ENCODE measurements at regions not wholly inside any gene's neighbourhood (a gene's known extent, or its start where the extent isn't known, plus 50 kb on each side); places are given as distances from the start of the nearest gene placed in this dataset.

- Mint-ChIP-seq H3K36me3 (ENCODE audit: low read depth) (no peaks in the 10 kb centered on the region), H3K9me3 (no peaks in the 10 kb centered on the region), H3K4me1 (no peaks in the 10 kb centered on the region), H3K27me3 (ENCODE audit: low read depth, poor library complexity) (no peaks in the 10 kb centered on the region), H3K4me3 (no peak overlapping the region), H3K27ac (no peak overlapping the region)
- no peak for TF ChIP-seq CTCF (IDR thresholded peaks at IDR 0.05)
- DNase-seq: no peak
Measured at GRCh38 chr4:137961051-137961438, 281.1 kb downstream of the SLC7A11 start.

- Mint-ChIP-seq H3K27ac (no peak overlapping the region), H3K4me1 (no peaks in the 10 kb centered on the region), H3K4me3 (no peak overlapping the region), H3K36me3 (ENCODE audit: low read depth) (no peaks in the 10 kb centered on the region), H3K27me3 (ENCODE audit: low read depth, poor library complexity) (no peaks in the 10 kb centered on the region), H3K9me3 (no peaks in the 10 kb centered on the region)
- no peak for DNase-seq
- TF ChIP-seq CTCF (IDR thresholded peaks at IDR 0.05): no peak
Measured at GRCh38 chr4:137960371-137961050, 281.6 kb downstream of the SLC7A11 start.

GRCh38 chr4:137957806-137958205, 284.3 kb downstream of the SLC7A11 start:
- no peaks in the 10 kb centered on the region for H3K36me3 Mint-ChIP-seq (ENCODE audit: low read depth)
- TF ChIP-seq CTCF (IDR thresholded peaks at IDR 0.05): no peak
- peaks cover 8% of the 10 kb centered on the region for H3K4me1 Mint-ChIP-seq
- no peak overlapping the region for H3K4me3 Mint-ChIP-seq
- no peak overlapping the region for H3K27ac Mint-ChIP-seq
- no peaks in the 10 kb centered on the region for H3K9me3 Mint-ChIP-seq
- peaks cover 4% of the 10 kb centered on the region for H3K27me3 Mint-ChIP-seq (ENCODE audit: low read depth, poor library complexity)
- DNase-seq: no peak

- Mint-ChIP-seq H3K27ac (no peak overlapping the region), H3K36me3 (ENCODE audit: low read depth) (no peaks in the 10 kb centered on the region), H3K4me3 (no peak overlapping the region), H3K27me3 (ENCODE audit: low read depth, poor library complexity) (peaks cover 4% of the 10 kb centered on the region), H3K4me1 (peaks cover 8% of the 10 kb centered on the region), H3K9me3 (no peaks in the 10 kb centered on the region)
- DNase-seq: no peak
- TF ChIP-seq CTCF (IDR thresholded peaks at IDR 0.05): no peak
Measured at GRCh38 chr4:137956256-137956655, 285.9 kb downstream of the SLC7A11 start.

- H3K36me3 Mint-ChIP-seq (ENCODE audit: low read depth): no peaks in the 10 kb centered on the region
- TF ChIP-seq CTCF (IDR thresholded peaks at IDR 0.05): no peak
- H3K4me3 Mint-ChIP-seq: no peak overlapping the region
- peaks cover 8% of the 10 kb centered on the region for H3K4me1 Mint-ChIP-seq
- no peak for DNase-seq
- H3K27me3 Mint-ChIP-seq (ENCODE audit: low read depth, poor library complexity): peaks cover 4% of the 10 kb centered on the region
- H3K27ac Mint-ChIP-seq: no peak overlapping the region
- H3K9me3 Mint-ChIP-seq: no peaks in the 10 kb centered on the region
Measured at GRCh38 chr4:137955595-137955994, 286.6 kb downstream of the SLC7A11 start.

- no peak for DNase-seq
- H3K27ac Mint-ChIP-seq: no peak overlapping the region
- H3K9me3 Mint-ChIP-seq: peaks cover 13% of the 10 kb centered on the region
- H3K27me3 Mint-ChIP-seq (ENCODE audit: low read depth, poor library complexity): peaks cover 4% of the 10 kb centered on the region
- no peaks in the 10 kb centered on the region for H3K36me3 Mint-ChIP-seq (ENCODE audit: low read depth)
- H3K4me1 Mint-ChIP-seq: peaks cover 8% of the 10 kb centered on the region
- TF ChIP-seq CTCF (IDR thresholded peaks at IDR 0.05): no peak
- no peak overlapping the region for H3K4me3 Mint-ChIP-seq
Measured at GRCh38 chr4:137952116-137952515, 290.0 kb downstream of the SLC7A11 start.
